PC-3 (cell line): ENCODE measurements at regions not wholly inside any gene's neighbourhood (a gene's known extent, or its start where the extent isn't known, plus 50 kb on each side); places are given as distances from the start of the nearest gene placed in this dataset.
A peak's percentile ranks its signal among the peaks of the same experiment; 100 is the strongest.

Experiments
- ATAC-seq: fragments of 200-7000 bp; cut with Tn5 transposase; 2 replicates; pipeline ENCODE4 v1.9.1; 2020; ENCODE audit warnings: mild to moderate bottlenecking, moderate library complexity
- BruUV-seq: library from RNA; stranded (reverse); fragments of 400-500 nt; replicated peaks from 2 replicates; lab custom pipeline; 2021; lab: Mats Ljungman, UMichigan
- CTCF ChIA-PET: fragments of 300-600 bp; sonication (Branson Sonifier 250); formaldehyde crosslinking; loops from one replicate; lab custom pipeline; 2022; ENCODE audit warnings: antibody characterized with exemption; lab: Charles Lee
- POLR2A ChIA-PET: fragments of 300-600 bp; sonication (Branson Sonifier 250); formaldehyde crosslinking; loops from one replicate; lab custom pipeline; 2022; ENCODE audit warnings: antibody characterized with exemption; ENCODE audit not compliant: unreplicated experiment; lab: Charles Lee
- DNase-seq: peaks from one replicate; pipeline ENCODE4 v3.0.0-alpha.2; 2015
- H2AFZ ChIP-seq: fragments of 300-600 bp; sonication (generic); 2 replicates; pipeline ENCODE4 v1.6.0; 2016; ENCODE audit warnings: antibody characterized with exemption, low read length
- H3F3A ChIP-seq: fragments of 300-600 bp; sonication (generic); one replicate; pipeline ENCODE4 v1.6.0; 2017; ENCODE audit warnings: antibody characterized with exemption, low read length, control low read depth, mild to moderate bottlenecking; ENCODE audit not compliant: unreplicated experiment
- H3K27ac ChIP-seq: fragments of 300-600 bp; sonication (generic); 2 replicates; pipeline ENCODE4 v1.5.1; 2016; ENCODE audit warnings: mild to moderate bottlenecking, low read length
- H3K27me3 ChIP-seq: fragments of 300-600 bp; sonication (generic); 2 replicates; pipeline ENCODE4 v1.6.1; 2016; ENCODE audit warnings: low read length, mixed read lengths
- H3K36me3 ChIP-seq: fragments of 300-600 bp; sonication (generic); 2 replicates; pipeline ENCODE4 v1.6.1; 2016; ENCODE audit warnings: low read depth, mixed run types, low read length, mixed read lengths
- H3K4me1 ChIP-seq: fragments of 300-600 bp; sonication (generic); 2 replicates; pipeline ENCODE4 v1.5.1; 2016; ENCODE audit warnings: low read length; ENCODE audit not compliant: insufficient read depth
- H3K4me2 ChIP-seq: fragments of 300-600 bp; sonication (generic); 2 replicates; pipeline ENCODE4 v1.6.0; 2016; ENCODE audit warnings: low read length
- H3K4me3 ChIP-seq: fragments of 300-600 bp; sonication (generic); 2 replicates; pipeline ENCODE4 v1.5.1; 2016; ENCODE audit warnings: mild to moderate bottlenecking, low read length, mixed read lengths
- H3K79me2 ChIP-seq: fragments of 300-600 bp; sonication (generic); 2 replicates; pipeline ENCODE4 v1.6.1; 2017; ENCODE audit warnings: low read length, mixed read lengths
- H3K9ac ChIP-seq: fragments of 300-600 bp; sonication (generic); 2 replicates; pipeline ENCODE4 v1.6.0; 2016; ENCODE audit warnings: mild to moderate bottlenecking, low read length
- H3K9me2 ChIP-seq: fragments of 300-600 bp; sonication (generic); replicated peaks from 2 replicates; pipeline ENCODE4 v1.6.1; 2016; ENCODE audit warnings: mixed run types, low read length, mixed read lengths
- H3K9me3 ChIP-seq: fragments of 300-600 bp; sonication (generic); 2 replicates; pipeline ENCODE4 v1.6.1; 2016; ENCODE audit warnings: low read length, mixed read lengths
- H4K20me1 ChIP-seq: fragments of 300-600 bp; sonication (generic); 2 replicates; pipeline ENCODE4 v1.6.1; 2016; ENCODE audit warnings: low read length, mixed read lengths
- EZH2 ChIP-seq: fragments of 300-600 bp; sonication (generic); IDR thresholded peaks from one replicate; pipeline ENCODE4 v1.6.1; 2017; ENCODE audit warnings: antibody characterized with exemption, mild to moderate bottlenecking, low read length; ENCODE audit not compliant: unreplicated experiment
- EZH2phosphoT487 ChIP-seq: fragments of 300-600 bp; sonication (generic); IDR thresholded peaks from 2 replicates; pipeline ENCODE4 v1.6.1; 2018; ENCODE audit warnings: mild to moderate bottlenecking, antibody characterized with exemption, low read length, borderline replicate concordance
- intact Hi-C: fragments of 100-400 bp; cut with micrococcal nuclease; formaldehyde crosslinking; loops from 2 replicates; pipeline ENCODE4 v1.9.0; 2023
- TF ChIP-seq, protein P1 (sequence below): fragments of 300-600 bp; sonication (generic); conservative IDR thresholded peaks from 2 replicates; pipeline ENCODE4 v1.5.1; 2017; ENCODE audit warnings: antibody characterized with exemption, low read depth, mild to moderate bottlenecking, low read length

DNA sequence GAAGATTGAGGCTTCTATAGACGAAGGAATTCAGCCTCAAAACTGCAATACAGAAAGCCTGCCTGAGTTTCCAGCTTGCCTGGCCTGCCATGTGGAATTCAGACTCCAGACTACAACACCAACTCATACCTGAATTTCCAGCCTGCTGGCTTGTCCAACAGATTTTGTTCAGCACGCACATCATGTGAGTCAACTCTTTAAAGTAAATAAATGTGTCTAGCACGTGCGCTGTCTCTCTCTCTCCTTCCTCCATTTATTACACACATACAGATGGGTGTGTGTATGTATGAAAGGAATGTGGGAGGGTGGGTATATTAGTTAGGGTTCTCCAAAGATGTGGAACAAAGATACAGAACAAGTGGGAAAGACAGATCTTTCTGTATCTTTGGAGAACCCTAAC, 82.4 kb upstream of the TAS2R1 start:
- Histone ChIP-seq H3F3A (no peaks in the 10 kb centered on the region), H3K4me3 (no peak overlapping the region), H2AFZ (peak overlapping the region; percentile 31), H3K9me3 (no peaks in the 10 kb centered on the region), H3K9me2 (no peaks in the 10 kb centered on the region), H4K20me1 (no peaks in the 10 kb centered on the region), H3K27ac (peak overlapping the region; percentile 51), H3K9ac (no peak overlapping the region), H3K79me2 (no peaks in the 10 kb centered on the region), H3K4me1 (peaks cover 33% of the 10 kb centered on the region), H3K27me3 (no peaks in the 10 kb centered on the region), H3K4me2 (peak overlapping the region; percentile 7), H3K36me3 (no peaks in the 10 kb centered on the region)
- DNase-seq (peak; percentile 95), ATAC-seq (peak; percentile 48)
- POLR2A ChIA-PET: no interaction called here
- BruUV-seq: no TSS peak
- intact Hi-C loops: no loop called here
- CTCF ChIA-PET: no interaction called here
- TF ChIP-seq, protein P1, sequence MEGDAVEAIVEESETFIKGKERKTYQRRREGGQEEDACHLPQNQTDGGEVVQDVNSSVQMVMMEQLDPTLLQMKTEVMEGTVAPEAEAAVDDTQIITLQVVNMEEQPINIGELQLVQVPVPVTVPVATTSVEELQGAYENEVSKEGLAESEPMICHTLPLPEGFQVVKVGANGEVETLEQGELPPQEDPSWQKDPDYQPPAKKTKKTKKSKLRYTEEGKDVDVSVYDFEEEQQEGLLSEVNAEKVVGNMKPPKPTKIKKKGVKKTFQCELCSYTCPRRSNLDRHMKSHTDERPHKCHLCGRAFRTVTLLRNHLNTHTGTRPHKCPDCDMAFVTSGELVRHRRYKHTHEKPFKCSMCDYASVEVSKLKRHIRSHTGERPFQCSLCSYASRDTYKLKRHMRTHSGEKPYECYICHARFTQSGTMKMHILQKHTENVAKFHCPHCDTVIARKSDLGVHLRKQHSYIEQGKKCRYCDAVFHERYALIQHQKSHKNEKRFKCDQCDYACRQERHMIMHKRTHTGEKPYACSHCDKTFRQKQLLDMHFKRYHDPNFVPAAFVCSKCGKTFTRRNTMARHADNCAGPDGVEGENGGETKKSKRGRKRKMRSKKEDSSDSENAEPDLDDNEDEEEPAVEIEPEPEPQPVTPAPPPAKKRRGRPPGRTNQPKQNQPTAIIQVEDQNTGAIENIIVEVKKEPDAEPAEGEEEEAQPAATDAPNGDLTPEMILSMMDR: no peak
- no peak for TF ChIP-seq EZH2
- TF ChIP-seq EZH2phosphoT487: no peak

DNA sequence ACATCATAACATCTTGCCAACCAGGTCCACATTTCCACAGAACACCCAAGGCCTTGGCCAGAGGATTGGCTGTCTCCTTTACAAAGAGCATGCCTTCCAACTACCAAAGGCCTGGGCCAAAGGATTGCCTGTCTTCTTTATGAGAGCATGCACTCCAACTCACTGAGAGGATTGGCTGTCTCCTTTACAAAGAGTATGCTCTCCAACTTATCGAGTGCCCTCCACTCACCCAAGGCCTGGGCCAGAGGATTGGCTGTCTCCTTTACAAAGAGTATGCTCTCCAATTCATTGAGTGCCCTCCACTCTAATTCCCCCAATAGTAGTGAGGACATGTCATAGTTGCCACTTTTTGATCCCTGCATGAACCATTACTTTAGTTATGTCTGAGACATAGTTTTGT, 79.9 kb upstream of the TAS2R1 start:
- H4K20me1 ChIP-seq: no peaks in the 10 kb centered on the region
- no peak for ATAC-seq
- no peaks in the 10 kb centered on the region for H3K9me3 ChIP-seq
- ChIA-PET POLR2A (no interaction called here), CTCF (no interaction called here)
- TF ChIP-seq EZH2 (no peak), EZH2phosphoT487 (no peak)
- TF ChIP-seq, protein P1: no peak
- peaks cover 15% of the 10 kb centered on the region for H3K4me1 ChIP-seq
- no peaks in the 10 kb centered on the region for H3K79me2 ChIP-seq
- no peaks in the 10 kb centered on the region for H3K36me3 ChIP-seq
- H3K9me2 ChIP-seq: 0 out of 2 replicates have a peak, but pooled peaks cover 3% of the 10 kb centered on the region
- no peak overlapping the region for H3K4me3 ChIP-seq
- H3K27me3 ChIP-seq: no peaks in the 10 kb centered on the region
- DNase-seq: no peak
- BruUV-seq: no TSS peak
- H3F3A ChIP-seq: no peaks in the 10 kb centered on the region
- intact Hi-C loops: no loop called here
- H3K9ac ChIP-seq: no peak overlapping the region
- no peak overlapping the region for H2AFZ ChIP-seq
- no peak overlapping the region for H3K4me2 ChIP-seq
- no peak overlapping the region for H3K27ac ChIP-seq

DNA sequence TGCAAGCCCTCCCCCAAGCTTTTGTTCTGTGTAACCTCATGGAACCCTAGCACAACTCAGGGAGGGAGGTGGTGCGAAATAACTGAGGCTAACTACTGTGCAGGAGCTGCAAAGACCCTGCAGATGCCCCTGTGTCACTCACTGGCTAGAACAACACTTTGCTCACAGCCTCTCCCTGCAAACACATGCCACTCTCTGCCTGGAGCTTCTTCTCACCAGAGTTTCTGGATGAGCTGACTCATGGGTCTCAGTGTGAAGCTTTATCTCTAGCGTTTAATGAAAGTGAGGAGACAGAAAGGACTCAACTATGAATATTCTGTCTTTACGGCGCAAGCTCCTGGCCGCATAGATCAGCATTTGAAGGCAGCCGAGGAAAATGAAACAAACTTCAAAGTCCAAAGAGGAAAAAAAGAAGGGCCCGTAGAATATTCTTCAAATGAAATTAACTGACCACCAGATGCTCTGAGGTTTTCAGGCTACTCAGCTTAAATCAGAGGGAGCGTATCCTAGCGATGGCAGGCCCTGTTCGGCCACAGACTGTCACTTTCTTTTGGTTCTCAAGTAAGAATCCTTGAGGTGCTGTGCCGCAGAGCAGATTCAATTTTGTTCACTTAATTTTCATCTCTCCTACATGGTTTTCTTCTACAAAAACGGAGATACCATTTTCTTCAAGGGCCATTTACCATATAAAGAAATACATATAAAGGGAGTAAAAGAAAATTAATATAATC, 77.7 kb upstream of the TAS2R1 start:
- Histone ChIP-seq H2AFZ (0 out of 2 replicates have a peak overlapping the region, but pooled peaks have one; percentile 4), H3K4me3 (no peak overlapping the region), H3K36me3 (no peaks in the 10 kb centered on the region), H3K4me1 (peaks cover 10% of the 10 kb centered on the region), H3K4me2 (no peak overlapping the region), H3K27me3 (no peaks in the 10 kb centered on the region), H4K20me1 (no peaks in the 10 kb centered on the region), H3K9me2 (0 out of 2 replicates have a peak, but pooled peaks cover 3% of the 10 kb centered on the region), H3K9me3 (no peaks in the 10 kb centered on the region), H3K79me2 (no peaks in the 10 kb centered on the region), H3F3A (no peaks in the 10 kb centered on the region), H3K9ac (no peak overlapping the region), H3K27ac (no peak overlapping the region)
- intact Hi-C loops: no loop called here
- no peak for TF ChIP-seq EZH2phosphoT487
- TF ChIP-seq, protein P1: no peak
- no peak for TF ChIP-seq EZH2
- CTCF ChIA-PET: no interaction called here
- DNase-seq: no peak
- no peak for ATAC-seq
- BruUV-seq: no TSS peak
- POLR2A ChIA-PET: no interaction called here
